Eye (tissue), 1 donor: ENCODE measurements at regions not wholly inside any gene's neighbourhood (a gene's known extent, or its start where the extent isn't known, plus 50 kb on each side); places are given as distances from the start of the nearest gene placed in this dataset.
"Not testable (repeated sequence)": the region's sequence is repeated elsewhere in the genome, so short reads cannot be mapped to it uniquely, and the experiment has no call there.

ENCODE experiments used
- DNase-seq: peaks from one replicate; pipeline ENCODE4 v3.0.0-alpha.2; 2015

GRCh38 chr14:58731465-58732293, 93.9 kb downstream of the DACT1 start:
- no peak for DNase-seq

GRCh38 chr14:58732387-58732786, 94.6 kb downstream of the DACT1 start:
- no peak for DNase-seq

GRCh38 chr14:58733451-58734208, 95.9 kb downstream of the DACT1 start:
- no peak for DNase-seq

GRCh38 chr14:58735596-58735995, 97.8 kb downstream of the DACT1 start:
- DNase-seq = no peak

GRCh38 chr14:58736606-58737005, 98.8 kb downstream of the DACT1 start:
- DNase-seq = no peak

- DNase-seq = no peak
Observed at GRCh38 chr14:58737511-58737910, 99.7 kb downstream of the DACT1 start.

GRCh38 chr14:58738189-58738836, 100.6 kb downstream of the DACT1 start:
- no peak for DNase-seq

- DNase-seq = no peak
Observed at GRCh38 chr14:58738876-58739275, 101.1 kb downstream of the DACT1 start.

- no peak for DNase-seq
Observed at GRCh38 chr14:58739674-58740073, 101.9 kb downstream of the DACT1 start.

GRCh38 chr14:58740379-58740935, 102.7 kb downstream of the DACT1 start:
- DNase-seq = no peak

- no peak for DNase-seq
Observed at GRCh38 chr14:58744801-58745394, 107.1 kb downstream of the DACT1 start.

- DNase-seq = no peak
Observed at GRCh38 chr14:58746261-58746660, 108.5 kb downstream of the DACT1 start.

GRCh38 chr14:58746701-58747100, 108.9 kb downstream of the DACT1 start:
- DNase-seq = no peak

GRCh38 chr14:58747181-58747580, 109.4 kb downstream of the DACT1 start:
- DNase-seq = no peak

- not testable (repeated sequence) for DNase-seq
Observed at GRCh38 chr14:58748251-58748650, 110.5 kb downstream of the DACT1 start.

GRCh38 chr14:58749066-58749669, 111.4 kb downstream of the DACT1 start:
- DNase-seq = no peak

GRCh38 chr14:58750321-58751269, 112.8 kb downstream of the DACT1 start:
- no peak for DNase-seq

- no peak for DNase-seq
Observed at GRCh38 chr14:58751788-58752187, 114.0 kb downstream of the DACT1 start.

GRCh38 chr14:58752289-58752688, 114.5 kb downstream of the DACT1 start:
- DNase-seq = no peak

GRCh38 chr14:58752771-58753201, 115.0 kb downstream of the DACT1 start:
- DNase-seq = no peak
